Stomach (tissue), 4 donors: ENCODE measurements at regions not wholly inside any gene's neighbourhood (a gene's known extent, or its start where the extent isn't known, plus 50 kb on each side); places are given as distances from the start of the nearest gene placed in this dataset.

Source experiments
- POLR2A ChIP-seq, 4 donors: fragments of 450-650 bp; IDR thresholded peaks; one replicate each; pipeline ENCODE4 v1.6.1; 2016; ENCODE audit warnings: antibody characterized with exemption in 4 of 4, control low read depth in 2 of 4, mild to moderate bottlenecking in 1 of 4, moderate library complexity in 1 of 4
- TF ChIP-seq, protein P1 (sequence below), 7 experiments: fragments of 450-650 bp in 4 of 7; fragments of 200-600 bp in 3 of 7; sonication (generic) in 3 of 7; IDR thresholded peaks; one replicate each; pipeline ENCODE4 v1.5.1; 2016 to 2019; ENCODE audit warnings: antibody characterized with exemption in 7 of 7, control low read depth in 2 of 7, mild to moderate bottlenecking in 1 of 7

DNA sequence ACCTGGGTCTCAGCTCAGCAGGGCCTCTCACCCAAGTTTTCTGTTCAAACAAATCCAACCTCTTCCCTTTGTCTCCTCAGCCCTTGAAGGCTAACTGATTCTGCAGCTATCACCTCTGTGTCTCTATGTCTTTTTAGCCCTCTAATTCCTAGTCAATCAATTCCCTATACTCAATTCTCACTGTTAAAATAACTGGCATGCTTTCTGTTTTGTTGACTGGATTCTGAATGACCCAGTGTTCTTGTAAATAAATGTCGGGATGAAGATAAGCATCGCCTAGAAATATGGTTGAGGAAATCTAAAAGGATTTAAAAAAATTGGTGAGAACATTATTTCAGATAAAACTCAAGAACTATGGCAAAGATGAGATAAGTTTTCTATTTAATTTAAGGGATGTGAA lies 210.2 kb downstream of the ICE1 start:
- TF ChIP-seq POLR2A (IDR thresholded peaks at IDR 0.05), result no peak
- TF ChIP-seq, protein P1, sequence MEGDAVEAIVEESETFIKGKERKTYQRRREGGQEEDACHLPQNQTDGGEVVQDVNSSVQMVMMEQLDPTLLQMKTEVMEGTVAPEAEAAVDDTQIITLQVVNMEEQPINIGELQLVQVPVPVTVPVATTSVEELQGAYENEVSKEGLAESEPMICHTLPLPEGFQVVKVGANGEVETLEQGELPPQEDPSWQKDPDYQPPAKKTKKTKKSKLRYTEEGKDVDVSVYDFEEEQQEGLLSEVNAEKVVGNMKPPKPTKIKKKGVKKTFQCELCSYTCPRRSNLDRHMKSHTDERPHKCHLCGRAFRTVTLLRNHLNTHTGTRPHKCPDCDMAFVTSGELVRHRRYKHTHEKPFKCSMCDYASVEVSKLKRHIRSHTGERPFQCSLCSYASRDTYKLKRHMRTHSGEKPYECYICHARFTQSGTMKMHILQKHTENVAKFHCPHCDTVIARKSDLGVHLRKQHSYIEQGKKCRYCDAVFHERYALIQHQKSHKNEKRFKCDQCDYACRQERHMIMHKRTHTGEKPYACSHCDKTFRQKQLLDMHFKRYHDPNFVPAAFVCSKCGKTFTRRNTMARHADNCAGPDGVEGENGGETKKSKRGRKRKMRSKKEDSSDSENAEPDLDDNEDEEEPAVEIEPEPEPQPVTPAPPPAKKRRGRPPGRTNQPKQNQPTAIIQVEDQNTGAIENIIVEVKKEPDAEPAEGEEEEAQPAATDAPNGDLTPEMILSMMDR (IDR thresholded peaks at IDR 0.05), result no peak
